OCI-LY3 (cell line): ENCODE measurements at regions not wholly inside any gene's neighbourhood (a gene's known extent, or its start where the extent isn't known, plus 50 kb on each side); places are given as distances from the start of the nearest gene placed in this dataset.

Source experiments
- CTCF ChIP-seq: fragments of 200-600, 300-600 bp; sonication (generic); IDR thresholded peaks from 2 replicates; pipeline ENCODE4 v1.5.1; 2014; ENCODE audit warnings: antibody characterized with exemption, low read length, low read depth
- EZH2phosphoT487 ChIP-seq: fragments of 200-600 bp; shearing (Covaris generic); IDR thresholded peaks from 2 replicates; pipeline ENCODE4 v1.6.1; 2018; ENCODE audit warnings: antibody characterized with exemption, mixed run types, low read depth

- TF ChIP-seq CTCF (no peak), EZH2phosphoT487 (no peak)
Observed at GRCh38 chr1:208515129-208515528, 270.9 kb upstream of the PLXNA2 start.
